ENCODE measurements at regions not wholly inside any gene's neighbourhood (a gene's known extent, or its start where the extent isn't known, plus 50 kb on each side); places are given as distances from the start of the nearest gene placed in this dataset.

DNA sequence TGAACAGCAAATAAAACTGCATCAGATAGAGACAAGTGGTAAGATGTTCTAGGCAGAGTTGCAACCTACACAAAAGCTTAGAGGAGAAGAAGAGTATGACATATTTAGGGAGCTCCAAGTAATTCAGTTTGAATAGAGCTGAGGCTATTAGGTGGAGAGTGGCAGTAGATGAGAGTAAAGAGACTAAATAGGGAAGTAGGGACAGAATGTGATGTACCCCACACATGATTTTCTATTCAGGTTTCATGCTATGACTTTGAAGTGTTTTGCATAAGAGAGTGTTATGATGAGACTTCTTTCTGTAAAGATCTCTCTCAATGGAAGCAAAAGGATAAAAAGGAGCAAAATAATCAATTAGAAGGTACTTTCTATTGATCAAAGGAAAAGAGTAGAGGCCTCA, 206.8 kb upstream of the ERBB4 start:
- intact Hi-C loops (cut with DNase I): no loop called here
- no peaks in the 10 kb centered on the region for H3K4me1 ChIP-seq
- H3K36me3 ChIP-seq: no peaks in the 10 kb centered on the region
- no peak overlapping the region for H3K27ac ChIP-seq
- TF ChIP-seq, protein P1, sequence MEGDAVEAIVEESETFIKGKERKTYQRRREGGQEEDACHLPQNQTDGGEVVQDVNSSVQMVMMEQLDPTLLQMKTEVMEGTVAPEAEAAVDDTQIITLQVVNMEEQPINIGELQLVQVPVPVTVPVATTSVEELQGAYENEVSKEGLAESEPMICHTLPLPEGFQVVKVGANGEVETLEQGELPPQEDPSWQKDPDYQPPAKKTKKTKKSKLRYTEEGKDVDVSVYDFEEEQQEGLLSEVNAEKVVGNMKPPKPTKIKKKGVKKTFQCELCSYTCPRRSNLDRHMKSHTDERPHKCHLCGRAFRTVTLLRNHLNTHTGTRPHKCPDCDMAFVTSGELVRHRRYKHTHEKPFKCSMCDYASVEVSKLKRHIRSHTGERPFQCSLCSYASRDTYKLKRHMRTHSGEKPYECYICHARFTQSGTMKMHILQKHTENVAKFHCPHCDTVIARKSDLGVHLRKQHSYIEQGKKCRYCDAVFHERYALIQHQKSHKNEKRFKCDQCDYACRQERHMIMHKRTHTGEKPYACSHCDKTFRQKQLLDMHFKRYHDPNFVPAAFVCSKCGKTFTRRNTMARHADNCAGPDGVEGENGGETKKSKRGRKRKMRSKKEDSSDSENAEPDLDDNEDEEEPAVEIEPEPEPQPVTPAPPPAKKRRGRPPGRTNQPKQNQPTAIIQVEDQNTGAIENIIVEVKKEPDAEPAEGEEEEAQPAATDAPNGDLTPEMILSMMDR (IDR thresholded peaks at IDR 0.05): no peak
- TF ChIP-seq POLR2A (IDR thresholded peaks at IDR 0.05): no peak
- H3K27me3 ChIP-seq: no peaks in the 10 kb centered on the region
- no peaks in the 10 kb centered on the region for H3K9me3 ChIP-seq
- no peak overlapping the region for H3K4me3 ChIP-seq
- ATAC-seq (no peak), DNase-seq (no peak)

DNA sequence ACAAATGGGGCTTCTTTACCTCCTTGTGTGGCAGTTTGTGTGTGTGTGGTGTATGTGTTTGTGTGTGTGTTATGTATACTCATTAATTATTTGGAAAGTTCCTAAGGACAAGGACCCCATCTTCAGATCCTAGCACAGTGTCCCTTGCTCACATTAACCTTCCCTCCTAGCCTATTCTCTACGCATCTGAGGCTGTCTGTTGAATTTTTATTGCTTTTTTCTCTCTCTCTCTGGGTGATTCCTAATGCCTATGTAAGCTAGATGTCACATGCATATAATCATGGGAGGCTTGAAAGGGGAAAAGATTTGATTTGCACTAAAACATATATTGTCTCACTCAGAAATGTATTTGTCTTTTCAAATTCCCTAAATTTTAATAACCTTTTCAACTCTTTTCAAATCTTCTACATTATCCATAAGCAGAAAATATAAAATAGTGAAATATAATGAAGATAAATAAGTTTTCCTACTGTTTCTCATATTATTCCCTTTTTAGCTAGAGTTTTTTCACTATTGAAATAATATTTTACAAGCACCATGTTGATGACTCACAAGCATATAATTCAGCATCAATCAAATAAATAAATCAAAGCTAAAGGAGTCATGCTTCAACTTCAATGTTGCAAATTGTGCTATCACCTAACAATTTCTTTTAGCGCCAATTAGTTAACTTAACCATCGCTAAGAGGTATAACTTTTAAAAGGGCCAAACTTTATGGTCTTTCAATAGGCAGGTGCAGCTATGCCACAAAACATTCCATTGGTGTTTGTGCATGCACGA, 199.0 kb upstream of the ERBB4 start:
- Histone ChIP-seq H3K9me3 (no peaks in the 10 kb centered on the region), H3K27ac (no peak overlapping the region), H3K4me3 (no peak overlapping the region), H3K36me3 (no peaks in the 10 kb centered on the region), H3K27me3 (no peaks in the 10 kb centered on the region), H3K4me1 (no peaks in the 10 kb centered on the region)
- intact Hi-C loops (cut with DNase I): no loop called here
- TF ChIP-seq, protein P1 (IDR thresholded peaks at IDR 0.05): no peak
- TF ChIP-seq POLR2A (IDR thresholded peaks at IDR 0.05): no peak
- 47% methylated on average over 4 of the region's 4 CpGs for WGBS (ENCODE audit: insufficient coverage, low coverage, low lambda C conversion rate, missing lambda C conversion rate)
- ATAC-seq (no peak), DNase-seq (no peak)

DNA sequence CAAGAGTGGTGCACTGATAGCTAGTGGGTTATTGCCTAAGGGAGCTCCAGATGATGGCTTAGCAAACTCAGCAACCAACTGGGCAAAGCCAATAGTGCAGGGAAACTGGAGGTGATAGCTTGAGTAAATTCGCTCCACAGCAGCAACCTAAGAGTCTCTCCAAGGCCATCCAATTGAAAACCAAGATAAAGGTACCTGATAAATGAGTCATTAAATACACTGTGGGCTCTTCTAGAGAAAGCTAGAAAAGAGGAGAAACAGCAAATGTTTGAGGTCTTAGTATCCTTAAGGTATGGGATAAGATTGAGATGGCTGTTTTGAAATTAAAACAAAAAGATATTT, 197.8 kb upstream of the ERBB4 start:
- no peaks in the 10 kb centered on the region for H3K4me1 ChIP-seq
- ATAC-seq (no peak), DNase-seq (no peak)
- H3K36me3 ChIP-seq: no peaks in the 10 kb centered on the region
- no peak for TF ChIP-seq POLR2A (IDR thresholded peaks at IDR 0.05)
- TF ChIP-seq, protein P1 (IDR thresholded peaks at IDR 0.05): no peak
- intact Hi-C loops (cut with DNase I): no loop called here
- H3K4me3 ChIP-seq: no peak overlapping the region
- H3K27me3 ChIP-seq: no peaks in the 10 kb centered on the region
- WGBS (ENCODE audit: insufficient coverage, low coverage, low lambda C conversion rate, missing lambda C conversion rate): 60% methylated on average over 1 of the region's 1 CpG
- H3K9me3 ChIP-seq: no peaks in the 10 kb centered on the region
- H3K27ac ChIP-seq: no peak overlapping the region

DNA sequence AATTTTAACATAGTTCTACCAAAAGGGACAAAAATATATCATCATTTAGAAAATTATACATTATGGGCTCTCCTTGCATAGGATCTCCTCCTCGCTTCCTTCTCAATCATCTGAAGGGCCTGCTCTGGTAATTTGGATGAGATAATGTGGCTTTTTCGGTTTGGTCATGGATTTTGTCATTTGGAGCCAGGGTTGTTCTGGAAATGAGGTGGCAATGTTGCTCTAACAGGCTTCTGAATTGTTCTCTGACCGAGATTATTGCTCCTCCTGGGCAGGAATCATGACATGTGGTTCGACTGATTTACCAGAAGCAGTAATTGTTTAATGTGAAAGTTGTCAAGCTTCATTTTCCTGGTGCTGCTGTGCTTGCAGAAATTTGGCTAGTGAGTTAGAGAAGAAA, 194.7 kb upstream of the ERBB4 start:
- intact Hi-C loops (cut with DNase I): no loop called here
- H3K36me3 ChIP-seq: no peaks in the 10 kb centered on the region
- H3K4me3 ChIP-seq: no peak overlapping the region
- no peak for ATAC-seq
- TF ChIP-seq, protein P1 (IDR thresholded peaks at IDR 0.05): no peak
- TF ChIP-seq POLR2A (IDR thresholded peaks at IDR 0.05): no peak
- H3K27ac ChIP-seq: no peak overlapping the region
- H3K27me3 ChIP-seq: no peaks in the 10 kb centered on the region
- no peaks in the 10 kb centered on the region for H3K4me1 ChIP-seq
- no peaks in the 10 kb centered on the region for H3K9me3 ChIP-seq
- WGBS (ENCODE audit: insufficient coverage, low coverage, low lambda C conversion rate, missing lambda C conversion rate): 29% methylated on average over 4 of the region's 4 CpGs
- no peak for DNase-seq

DNA sequence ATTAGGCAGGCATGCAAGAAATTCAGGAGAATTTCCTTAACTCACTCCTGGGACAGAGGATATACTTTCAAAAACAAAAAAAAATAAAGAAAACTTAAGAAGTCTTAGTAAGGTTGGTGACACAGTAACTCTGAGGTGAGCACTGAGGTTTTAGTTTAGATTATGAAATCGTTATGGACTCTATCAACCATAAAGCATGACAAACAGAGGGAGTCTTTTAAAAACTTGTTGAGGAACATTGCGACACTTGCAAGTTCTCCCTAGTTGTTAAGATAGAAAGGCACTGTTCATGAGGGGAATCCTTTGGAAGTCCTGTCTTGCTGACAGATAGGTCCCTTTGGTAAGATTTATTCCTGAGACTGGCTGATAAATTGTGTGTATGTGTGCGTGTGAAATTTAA, 194.3 kb upstream of the ERBB4 start:
- Histone ChIP-seq H3K27ac (no peak overlapping the region), H3K36me3 (no peaks in the 10 kb centered on the region), H3K4me1 (no peaks in the 10 kb centered on the region), H3K4me3 (no peak overlapping the region), H3K27me3 (no peaks in the 10 kb centered on the region), H3K9me3 (no peaks in the 10 kb centered on the region)
- TF ChIP-seq, protein P1 (IDR thresholded peaks at IDR 0.05): no peak
- no peak for TF ChIP-seq POLR2A (IDR thresholded peaks at IDR 0.05)
- intact Hi-C loops (cut with DNase I): no loop called here
- WGBS (ENCODE audit: insufficient coverage, low coverage, low lambda C conversion rate, missing lambda C conversion rate): 62% methylated on average over 3 of the region's 3 CpGs
- ATAC-seq (no peak), DNase-seq (no peak)
